GM18907 (cell line): ENCODE measurements at regions not wholly inside any gene's neighbourhood (a gene's known extent, or its start where the extent isn't known, plus 50 kb on each side); places are given as distances from the start of the nearest gene placed in this dataset.

Source experiments
- ATAC-seq: cut with Tn5 transposase; IDR thresholded peaks from one replicate; pipeline ENCODE4 v1.9.1; 2021; ENCODE audit warnings: mild to moderate bottlenecking, moderate library complexity; ENCODE audit not compliant: unreplicated experiment

- ATAC-seq: no peak
These were observed 125.8 kb upstream of the UNC5C start for GRCh38 chr4:95674521-95674981.

- no peak for ATAC-seq
These were observed 124.0 kb upstream of the UNC5C start for GRCh38 chr4:95672811-95673210.

- no peak for ATAC-seq
These were observed 111.9 kb upstream of the UNC5C start for GRCh38 chr4:95660719-95661118.

- ATAC-seq: no peak
These were observed 103.1 kb upstream of the UNC5C start for GRCh38 chr4:95651891-95652290.

- ATAC-seq: no peak
These were observed 95.6 kb upstream of the UNC5C start for GRCh38 chr4:95644417-95644816.

GRCh38 chr4:95643627-95644026 lies 94.9 kb upstream of the UNC5C start:
- ATAC-seq: no peak

- no peak for ATAC-seq
These were observed 92.8 kb upstream of the UNC5C start for GRCh38 chr4:95641571-95641970.

GRCh38 chr4:95640311-95640710 lies 91.5 kb upstream of the UNC5C start:
- no peak for ATAC-seq

- no peak for ATAC-seq
These were observed 90.2 kb upstream of the UNC5C start for GRCh38 chr4:95638920-95639501.

GRCh38 chr4:95637043-95637600 lies 88.3 kb upstream of the UNC5C start:
- ATAC-seq: no peak

- no peak for ATAC-seq
These were observed 87.3 kb upstream of the UNC5C start for GRCh38 chr4:95636061-95636460.

GRCh38 chr4:95627709-95628108 lies 78.9 kb upstream of the UNC5C start:
- ATAC-seq: no peak

- ATAC-seq: no peak
These were observed 78.3 kb upstream of the UNC5C start for GRCh38 chr4:95627024-95627605.

- no peak for ATAC-seq
These were observed 76.2 kb upstream of the UNC5C start for GRCh38 chr4:95625020-95625419.

GRCh38 chr4:95619525-95620443 lies 71.0 kb upstream of the UNC5C start:
- ATAC-seq: no peak

- ATAC-seq: no peak
These were observed 66.0 kb upstream of the UNC5C start for GRCh38 chr4:95614684-95615205.

GRCh38 chr4:95610061-95610569 lies 61.3 kb upstream of the UNC5C start:
- ATAC-seq: no peak

GRCh38 chr4:95606739-95607138 lies 58.0 kb upstream of the UNC5C start:
- no peak for ATAC-seq

- ATAC-seq: no peak
These were observed 54.6 kb upstream of the UNC5C start for GRCh38 chr4:95603393-95603792.

GRCh38 chr4:95602872-95603271 lies 54.1 kb upstream of the UNC5C start:
- no peak for ATAC-seq

GRCh38 chr4:95601356-95601755 lies 52.6 kb upstream of the UNC5C start:
- ATAC-seq: no peak
